Activated naive CD4-positive, alpha-beta T cell treated with anti-CD3 and anti-CD28 coated beads for 36 hours (primary cell): ENCODE measurements at regions not wholly inside any gene's neighbourhood (a gene's known extent, or its start where the extent isn't known, plus 50 kb on each side); places are given as distances from the start of the nearest gene placed in this dataset.
"Not testable (repeated sequence)": the region's sequence is repeated elsewhere in the genome, so short reads cannot be mapped to it uniquely, and the experiment has no call there.

Source experiments
- CTCF ChIA-PET: fragments of 350-600 bp; sonication (Branson Sonifier 250); formaldehyde crosslinking; loops from one replicate; lab custom pipeline; 2021; ENCODE audit warnings: antibody characterized with exemption; lab: Charles Lee
- DNase-seq: peaks from one replicate; pipeline ENCODE4 v3.0.0-alpha.2; 2020
- H3K27ac Mint-ChIP-seq: one replicate; pipeline ENCODE4 v1.8.0; 2021; ENCODE audit warnings: mild to moderate bottlenecking, mixed read lengths
- H3K27me3 Mint-ChIP-seq: one replicate; pipeline ENCODE4 v1.8.0; 2021; ENCODE audit warnings: low read depth, mixed read lengths
- H3K36me3 Mint-ChIP-seq: one replicate; pipeline ENCODE4 v1.8.0; 2021; ENCODE audit warnings: low read depth, mixed read lengths
- H3K4me1 Mint-ChIP-seq: one replicate; pipeline ENCODE4 v1.8.0; 2021; ENCODE audit warnings: low read depth, mixed read lengths
- H3K4me3 Mint-ChIP-seq: one replicate; pipeline ENCODE4 v1.8.0; 2021; ENCODE audit warnings: mild to moderate bottlenecking, moderate library complexity, mixed read lengths
- H3K9me3 Mint-ChIP-seq: one replicate; pipeline ENCODE4 v1.8.0; 2021; ENCODE audit warnings: mixed read lengths
- intact Hi-C: fragments of 100-400 bp; cut with micrococcal nuclease; formaldehyde crosslinking; loops from one replicate; pipeline ENCODE4 v1.15.1; 2023

- H3K4me1 Mint-ChIP-seq: peaks cover 3% of the 10 kb centered on the region
- no peaks in the 10 kb centered on the region for H3K36me3 Mint-ChIP-seq
- intact Hi-C loops: no loop called here
- CTCF ChIA-PET: no interaction called here
- peaks cover 7% of the 10 kb centered on the region for H3K9me3 Mint-ChIP-seq
- H3K27ac Mint-ChIP-seq: no peak overlapping the region
- no peak for DNase-seq
- H3K4me3 Mint-ChIP-seq: no peak overlapping the region
- no peaks in the 10 kb centered on the region for H3K27me3 Mint-ChIP-seq
These were observed 824.0 kb downstream of the UQCRFS1 start for GRCh38 chr19:28388988-28389387.

GRCh38 chr19:28387507-28387906 is 825.4 kb downstream of the UQCRFS1 start:
- peaks cover 7% of the 10 kb centered on the region for H3K9me3 Mint-ChIP-seq
- CTCF ChIA-PET: no interaction called here
- H3K4me3 Mint-ChIP-seq: no peak overlapping the region
- H3K27ac Mint-ChIP-seq: no peak overlapping the region
- DNase-seq: no peak
- intact Hi-C loops: no loop called here
- no peaks in the 10 kb centered on the region for H3K36me3 Mint-ChIP-seq
- no peaks in the 10 kb centered on the region for H3K4me1 Mint-ChIP-seq
- no peaks in the 10 kb centered on the region for H3K27me3 Mint-ChIP-seq

DNA sequence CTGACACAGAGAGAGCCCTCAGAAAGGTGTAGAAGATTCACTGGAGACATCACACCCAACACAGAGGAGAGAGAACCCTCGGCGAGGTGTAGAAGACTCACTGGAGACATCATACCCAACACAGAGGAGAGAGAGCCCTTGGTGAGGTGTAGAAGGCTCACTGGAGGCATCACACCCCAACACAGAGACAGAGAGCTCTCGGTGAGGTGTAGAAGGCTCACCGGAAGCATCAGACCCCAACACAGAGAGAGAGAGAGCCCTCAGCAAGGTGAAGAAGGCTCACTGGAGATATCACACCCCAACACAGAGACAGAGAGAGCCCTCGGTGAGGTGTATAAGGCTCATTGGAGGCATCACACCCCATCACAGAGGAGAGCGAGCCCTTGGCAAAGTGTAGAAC is 826.5 kb downstream of the UQCRFS1 start:
- intact Hi-C loops: no loop called here
- no peaks in the 10 kb centered on the region for H3K36me3 Mint-ChIP-seq
- DNase-seq: no peak
- CTCF ChIA-PET: no interaction called here
- H3K4me3 Mint-ChIP-seq: no peak overlapping the region
- peaks cover 7% of the 10 kb centered on the region for H3K9me3 Mint-ChIP-seq
- H3K27me3 Mint-ChIP-seq: no peaks in the 10 kb centered on the region
- H3K27ac Mint-ChIP-seq: no peak overlapping the region
- no peaks in the 10 kb centered on the region for H3K4me1 Mint-ChIP-seq

GRCh38 chr19:28386066-28386465 is 826.9 kb downstream of the UQCRFS1 start:
- CTCF ChIA-PET: no interaction called here
- no peak for DNase-seq
- Mint-ChIP-seq H3K36me3 (no peaks in the 10 kb centered on the region), H3K9me3 (peaks cover 7% of the 10 kb centered on the region), H3K4me3 (no peak overlapping the region), H3K27ac (no peak overlapping the region), H3K27me3 (no peaks in the 10 kb centered on the region), H3K4me1 (no peaks in the 10 kb centered on the region)
- intact Hi-C loops: no loop called here

GRCh38 chr19:28377077-28377476 is 835.9 kb downstream of the UQCRFS1 start:
- H3K36me3 Mint-ChIP-seq: no peaks in the 10 kb centered on the region
- H3K27ac Mint-ChIP-seq: no peak overlapping the region
- no peak overlapping the region for H3K4me3 Mint-ChIP-seq
- no peaks in the 10 kb centered on the region for H3K27me3 Mint-ChIP-seq
- peaks cover 5% of the 10 kb centered on the region for H3K9me3 Mint-ChIP-seq
- CTCF ChIA-PET: no interaction called here
- H3K4me1 Mint-ChIP-seq: no peaks in the 10 kb centered on the region
- DNase-seq: no peak
- intact Hi-C loops: no loop called here

DNA sequence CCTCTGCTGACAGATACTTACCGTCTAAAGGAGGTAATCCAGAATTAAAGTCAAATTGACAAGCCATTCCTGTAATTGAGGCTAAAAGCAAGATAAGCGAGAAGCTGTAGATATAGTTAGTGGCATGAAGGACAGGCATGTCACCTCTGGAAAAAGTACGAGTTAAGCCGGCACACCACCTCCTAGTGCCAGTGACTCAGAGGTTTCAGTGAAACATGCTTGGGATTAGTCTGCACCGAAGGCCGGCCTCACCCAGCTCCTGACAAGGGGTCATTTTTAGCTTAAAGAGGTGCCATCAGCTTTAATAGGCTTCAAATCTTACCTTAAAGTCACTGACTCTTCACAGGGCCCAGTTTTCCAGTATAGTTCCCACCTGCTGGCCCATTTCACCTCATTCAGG is 838.0 kb downstream of the UQCRFS1 start:
- CTCF ChIA-PET: no interaction called here
- no peak overlapping the region for H3K27ac Mint-ChIP-seq

DNA sequence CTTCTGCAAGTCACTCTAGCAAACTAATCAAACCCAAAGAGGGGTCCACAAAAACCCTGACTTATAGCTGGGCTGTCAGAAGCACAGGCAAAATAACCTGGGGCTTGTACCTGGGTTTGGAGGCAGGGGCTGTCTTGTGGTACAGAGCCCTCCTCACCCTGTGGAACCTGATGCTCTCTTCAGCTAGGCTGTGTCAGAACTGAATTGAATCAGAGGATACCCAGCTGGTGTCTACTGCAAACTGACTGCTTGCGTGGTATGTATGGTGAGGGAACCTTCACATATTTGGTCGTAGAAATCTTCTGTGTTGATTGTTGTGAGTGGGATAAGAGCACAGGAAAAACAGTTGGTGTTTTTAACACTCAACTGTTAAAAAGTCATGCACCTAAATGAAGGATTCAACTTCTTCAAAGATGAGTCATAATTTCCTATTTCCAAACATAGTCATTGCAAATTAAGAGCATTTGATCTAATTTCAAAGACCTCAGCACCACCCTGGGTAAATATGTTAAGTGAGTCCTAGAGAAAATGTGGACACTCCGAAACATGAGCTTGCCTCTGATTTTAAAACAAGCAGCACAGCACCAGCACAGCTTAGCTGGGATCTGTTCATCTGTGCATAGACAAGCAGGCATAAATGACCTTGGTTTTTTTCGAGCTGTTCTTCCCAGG is 840.2 kb downstream of the UQCRFS1 start:
- Mint-ChIP-seq H3K4me3 (no peak overlapping the region), H3K9me3 (peaks cover 7% of the 10 kb centered on the region), H3K36me3 (no peaks in the 10 kb centered on the region), H3K4me1 (no peaks in the 10 kb centered on the region), H3K27me3 (no peaks in the 10 kb centered on the region), H3K27ac (no peak overlapping the region)
- CTCF ChIA-PET: interaction anchor here (0.7 kb wide), 1 partner anchor 198 kb away, joined by 3 read pairs; no protein-coding TSS in a partner anchor
- intact Hi-C loops: no loop called here
- DNase-seq: no peak

More for the DNA sequence above, 838.0 kb downstream of the UQCRFS1 start:
- intact Hi-C loops: no loop called here
- H3K4me1 Mint-ChIP-seq: no peaks in the 10 kb centered on the region
- peaks cover 8% of the 10 kb centered on the region for H3K9me3 Mint-ChIP-seq
- no peaks in the 10 kb centered on the region for H3K36me3 Mint-ChIP-seq
- no peaks in the 10 kb centered on the region for H3K27me3 Mint-ChIP-seq
- no peak overlapping the region for H3K4me3 Mint-ChIP-seq
- DNase-seq: no peak

DNA sequence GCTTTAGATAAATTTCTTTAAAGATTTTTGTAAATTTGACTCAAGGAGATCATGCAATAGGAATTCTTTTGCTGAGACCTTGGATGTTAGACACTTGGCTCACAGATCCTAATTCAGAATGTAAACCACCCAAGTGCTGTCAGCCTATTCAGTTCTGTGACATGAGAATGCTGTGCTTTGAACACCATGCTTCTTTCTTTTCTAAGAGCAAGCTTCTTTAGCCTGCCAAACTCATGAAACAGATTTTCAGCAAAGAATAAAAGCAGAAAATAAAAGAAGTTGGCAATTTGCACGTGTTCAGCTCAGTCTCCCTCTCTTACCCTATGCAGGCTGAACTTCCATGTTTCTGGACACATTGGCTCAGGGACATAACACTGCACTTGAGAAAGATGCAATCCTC is 845.8 kb downstream of the UQCRFS1 start:
- Mint-ChIP-seq H3K27ac (no peak overlapping the region), H3K4me1 (no peaks in the 10 kb centered on the region), H3K27me3 (no peaks in the 10 kb centered on the region)

DNA sequence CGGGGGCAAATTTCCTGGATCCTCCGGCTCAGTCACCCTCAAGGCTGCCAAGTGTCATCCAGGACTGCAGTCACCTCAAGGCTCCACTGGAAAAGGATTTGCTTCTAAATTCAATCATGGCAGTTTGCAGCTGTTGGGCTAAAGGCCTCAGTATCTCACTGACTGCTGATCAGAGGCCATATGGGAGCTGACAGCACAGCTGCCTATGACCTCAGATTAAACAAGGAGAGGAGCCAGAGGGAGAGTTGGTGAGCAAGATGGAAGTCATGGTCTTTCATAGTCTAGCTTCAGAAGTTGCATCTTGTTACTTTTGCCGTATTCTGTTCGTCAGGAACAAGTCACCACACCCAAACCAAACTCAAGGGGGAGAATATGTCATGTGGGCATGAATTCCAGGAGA is 849.7 kb downstream of the UQCRFS1 start:
- CTCF ChIA-PET: no interaction called here
- H3K36me3 Mint-ChIP-seq: no peaks in the 10 kb centered on the region
- no peak overlapping the region for H3K4me3 Mint-ChIP-seq
- intact Hi-C loops: no loop called here
- peaks cover 6% of the 10 kb centered on the region for H3K9me3 Mint-ChIP-seq
- no peaks in the 10 kb centered on the region for H3K27me3 Mint-ChIP-seq
- no peak overlapping the region for H3K27ac Mint-ChIP-seq
- DNase-seq: no peak
- H3K4me1 Mint-ChIP-seq: no peaks in the 10 kb centered on the region

More for the DNA sequence above, 845.8 kb downstream of the UQCRFS1 start:
- no peaks in the 10 kb centered on the region for H3K36me3 Mint-ChIP-seq
- DNase-seq: no peak
- intact Hi-C loops: no loop called here
- H3K9me3 Mint-ChIP-seq: peaks cover 10% of the 10 kb centered on the region
- CTCF ChIA-PET: no interaction called here
- H3K4me3 Mint-ChIP-seq: no peak overlapping the region

- no peaks in the 10 kb centered on the region for H3K4me1 Mint-ChIP-seq
- no peak overlapping the region for H3K27ac Mint-ChIP-seq
- no peak for DNase-seq
- CTCF ChIA-PET: no interaction called here
- peaks cover 9% of the 10 kb centered on the region for H3K9me3 Mint-ChIP-seq
- intact Hi-C loops: no loop called here
- no peaks in the 10 kb centered on the region for H3K36me3 Mint-ChIP-seq
- no peak overlapping the region for H3K4me3 Mint-ChIP-seq
- no peaks in the 10 kb centered on the region for H3K27me3 Mint-ChIP-seq
These were observed 853.2 kb downstream of the UQCRFS1 start for GRCh38 chr19:28359431-28360414.

GRCh38 chr19:28358633-28359032 is 854.3 kb downstream of the UQCRFS1 start:
- no peaks in the 10 kb centered on the region for H3K27me3 Mint-ChIP-seq
- no peak overlapping the region for H3K27ac Mint-ChIP-seq
- H3K4me3 Mint-ChIP-seq: no peak overlapping the region
- no peaks in the 10 kb centered on the region for H3K36me3 Mint-ChIP-seq
- intact Hi-C loops: no loop called here
- H3K9me3 Mint-ChIP-seq: peaks cover 13% of the 10 kb centered on the region
- H3K4me1 Mint-ChIP-seq: no peaks in the 10 kb centered on the region
- CTCF ChIA-PET: no interaction called here
- no peak for DNase-seq

DNA sequence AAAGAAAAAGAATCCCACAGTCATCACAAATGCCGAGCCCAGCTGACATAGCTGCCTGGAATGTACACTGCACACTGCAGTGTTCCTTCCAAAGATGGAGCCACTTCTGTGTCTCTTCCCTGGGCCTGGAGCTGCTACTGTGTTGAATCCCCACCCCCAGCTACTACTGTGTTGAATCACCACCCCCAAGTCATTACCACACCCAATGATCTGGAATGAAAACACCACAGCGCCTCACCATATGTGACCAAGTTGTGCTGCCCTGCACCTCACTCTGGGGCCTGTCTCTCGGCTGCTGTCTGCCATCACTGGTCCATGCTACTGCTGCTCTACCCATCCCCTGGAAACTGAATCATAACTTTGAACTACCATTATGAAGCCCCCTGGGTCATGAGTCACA is 861.2 kb downstream of the UQCRFS1 start:
- Mint-ChIP-seq H3K9me3 (peaks cover 22% of the 10 kb centered on the region), H3K36me3 (no peaks in the 10 kb centered on the region), H3K27ac (no peak overlapping the region), H3K4me3 (no peak overlapping the region), H3K27me3 (no peaks in the 10 kb centered on the region), H3K4me1 (no peaks in the 10 kb centered on the region)
- CTCF ChIA-PET: no interaction called here
- intact Hi-C loops: no loop called here
- no peak for DNase-seq

GRCh38 chr19:28351321-28351720 is 861.6 kb downstream of the UQCRFS1 start:
- CTCF ChIA-PET, H3K4me3 Mint-ChIP-seq, H3K27me3 Mint-ChIP-seq, H3K36me3 Mint-ChIP-seq, H3K4me1 Mint-ChIP-seq, intact Hi-C loops, H3K27ac Mint-ChIP-seq, DNase-seq: not testable (repeated sequence)
- peaks cover 22% of the 10 kb centered on the region for H3K9me3 Mint-ChIP-seq
